ENCODE measurements at regions not wholly inside any gene's neighbourhood (a gene's known extent, or its start where the extent isn't known, plus 50 kb on each side); places are given as distances from the start of the nearest gene placed in this dataset.

DNA sequence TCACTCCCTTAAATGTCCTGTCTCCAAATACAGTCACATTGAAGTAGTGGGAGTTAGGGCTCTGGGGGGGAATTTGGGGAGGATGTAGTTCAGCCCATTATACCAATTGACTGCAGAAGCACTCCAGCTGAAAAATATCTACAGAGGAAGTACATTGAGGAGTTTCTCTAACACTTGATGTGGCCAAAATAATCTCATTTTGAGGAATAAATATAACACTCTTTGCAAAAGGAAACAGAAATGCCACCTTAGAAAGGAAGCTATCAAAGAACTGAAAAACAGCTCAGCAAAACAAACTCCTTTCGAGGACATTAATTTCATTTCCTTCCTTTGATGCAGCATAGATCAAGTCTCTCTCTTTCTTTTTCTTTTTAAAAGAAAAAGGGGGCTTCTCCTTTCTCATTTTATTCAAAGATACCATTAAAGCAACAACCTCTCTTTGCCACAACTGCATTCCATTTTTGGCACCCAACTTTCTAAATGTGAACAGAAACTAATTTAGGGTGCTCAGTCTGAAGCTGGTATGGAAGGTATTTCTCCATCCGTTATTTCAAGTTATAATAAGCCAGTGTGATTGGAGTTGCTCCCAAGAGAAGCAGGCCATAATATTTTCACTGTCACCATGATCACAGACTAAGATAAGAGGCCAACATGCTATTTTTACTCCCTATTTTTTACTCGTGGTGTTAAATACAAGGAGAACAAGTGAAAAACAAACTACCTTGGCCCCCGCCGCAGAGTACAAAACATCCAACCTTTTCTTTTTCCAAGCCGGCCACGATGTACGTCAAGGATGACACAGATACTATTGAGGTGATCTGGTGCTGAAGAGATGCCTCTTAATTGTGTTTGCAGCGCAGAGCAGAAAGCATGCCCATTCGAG is 230.4 kb upstream of the GATB start:
- TF ChIP-seq, protein P1, sequence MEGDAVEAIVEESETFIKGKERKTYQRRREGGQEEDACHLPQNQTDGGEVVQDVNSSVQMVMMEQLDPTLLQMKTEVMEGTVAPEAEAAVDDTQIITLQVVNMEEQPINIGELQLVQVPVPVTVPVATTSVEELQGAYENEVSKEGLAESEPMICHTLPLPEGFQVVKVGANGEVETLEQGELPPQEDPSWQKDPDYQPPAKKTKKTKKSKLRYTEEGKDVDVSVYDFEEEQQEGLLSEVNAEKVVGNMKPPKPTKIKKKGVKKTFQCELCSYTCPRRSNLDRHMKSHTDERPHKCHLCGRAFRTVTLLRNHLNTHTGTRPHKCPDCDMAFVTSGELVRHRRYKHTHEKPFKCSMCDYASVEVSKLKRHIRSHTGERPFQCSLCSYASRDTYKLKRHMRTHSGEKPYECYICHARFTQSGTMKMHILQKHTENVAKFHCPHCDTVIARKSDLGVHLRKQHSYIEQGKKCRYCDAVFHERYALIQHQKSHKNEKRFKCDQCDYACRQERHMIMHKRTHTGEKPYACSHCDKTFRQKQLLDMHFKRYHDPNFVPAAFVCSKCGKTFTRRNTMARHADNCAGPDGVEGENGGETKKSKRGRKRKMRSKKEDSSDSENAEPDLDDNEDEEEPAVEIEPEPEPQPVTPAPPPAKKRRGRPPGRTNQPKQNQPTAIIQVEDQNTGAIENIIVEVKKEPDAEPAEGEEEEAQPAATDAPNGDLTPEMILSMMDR (IDR thresholded peaks at IDR 0.05 in 8 of 11, conservative IDR thresholded peaks at IDR 0.05 in 3 of 11), result no peak
- no peak for TF ChIP-seq POLR2AphosphoS5 (IDR thresholded peaks at IDR 0.05)
